GM12892 (cell line): ENCODE measurements at regions not wholly inside any gene's neighbourhood (a gene's known extent, or its start where the extent isn't known, plus 50 kb on each side); places are given as distances from the start of the nearest gene placed in this dataset.

Experiments used
- DNase-seq: peaks from one replicate; pipeline ENCODE4 v3.0.0; 2011; ENCODE audit not compliant: insufficient read length
- FAIRE-seq: peaks from 2 replicates; lab custom pipeline; 2011; peaks lifted over from hg19 to GRCh38; lab: Jason Lieb, UNC
- POLR2A ChIP-seq: IDR thresholded peaks from 2 replicates; pipeline ENCODE4 v1.6.1; 2011; ENCODE audit warnings: low read depth, low read length, control low read depth
- POLR2AphosphoS5 ChIP-seq: IDR thresholded peaks from 2 replicates; pipeline ENCODE4 v1.6.1; 2011; ENCODE audit warnings: low read depth, low read length, control low read depth
- TAF1 ChIP-seq: IDR thresholded peaks from 2 replicates; pipeline ENCODE4 v1.6.1; 2011; ENCODE audit warnings: low read depth, mild to moderate bottlenecking, control low read depth, low read length, borderline replicate concordance

- TF ChIP-seq TAF1 (no peak), POLR2AphosphoS5 (no peak)
- no peak for DNase-seq
- no peak for FAIRE-seq
These were observed 240.9 kb downstream of the HAUS1 start for GRCh38 chr18:46345181-46345465.

DNA sequence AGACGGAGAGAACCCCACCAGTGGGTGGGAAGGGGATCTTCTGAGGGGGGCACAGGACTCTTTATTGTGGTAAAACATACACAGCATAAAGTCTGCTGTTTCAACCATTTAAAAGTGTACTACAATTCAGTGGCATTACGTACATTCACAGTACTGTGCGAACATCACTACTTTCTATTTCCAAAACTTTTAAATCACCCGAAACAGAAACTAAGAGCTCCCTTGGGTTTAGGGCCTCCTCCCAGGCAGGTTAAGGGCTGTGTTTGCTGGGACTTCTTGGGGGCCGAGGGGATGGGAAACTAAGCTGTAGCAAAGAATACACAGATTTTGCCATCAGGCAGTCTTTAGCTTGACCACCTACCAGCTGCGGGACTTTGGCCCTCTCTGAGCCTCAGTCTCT, 242.0 kb downstream of the HAUS1 start:
- FAIRE-seq (no peak), DNase-seq (no peak)
- TF ChIP-seq POLR2A (no peak), POLR2AphosphoS5 (no peak), TAF1 (no peak)

- TF ChIP-seq TAF1: no peak
- FAIRE-seq (no peak), DNase-seq (no peak)
These were observed 242.9 kb downstream of the HAUS1 start for GRCh38 chr18:46346896-46347630.

GRCh38 chr18:46350598-46351159, 246.5 kb downstream of the HAUS1 start:
- DNase-seq (no peak), FAIRE-seq (no peak)

GRCh38 chr18:46352520-46353250, 248.5 kb downstream of the HAUS1 start:
- no peak for DNase-seq
- TF ChIP-seq POLR2A (no peak), TAF1 (no peak), POLR2AphosphoS5 (no peak)
- no peak for FAIRE-seq

More at GRCh38 chr18:46350598-46351159, 246.5 kb downstream of the HAUS1 start:
- TF ChIP-seq POLR2AphosphoS5: no peak
- TF ChIP-seq POLR2A: no peak
- no peak for TF ChIP-seq TAF1

DNA sequence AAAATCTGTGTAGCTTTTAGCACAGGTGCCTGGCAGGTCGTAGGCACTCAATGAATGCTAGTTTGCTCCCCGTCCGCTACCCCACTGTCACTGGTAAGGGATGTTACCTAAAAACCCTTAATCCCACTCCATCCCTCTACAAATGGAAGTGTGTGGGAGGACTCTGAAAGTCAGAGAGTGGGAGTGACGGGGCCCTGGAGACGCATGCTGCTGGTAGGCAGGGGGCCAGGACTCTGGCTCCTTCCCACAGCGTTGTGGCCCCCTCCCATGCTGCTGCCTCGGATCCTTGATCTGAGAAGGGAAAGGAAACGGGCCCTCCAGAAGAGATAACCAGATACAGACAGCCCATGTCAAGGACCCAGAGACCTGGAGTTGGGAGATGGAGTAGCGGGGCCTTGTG, 249.3 kb downstream of the HAUS1 start:
- no peak for TF ChIP-seq TAF1
- no peak for TF ChIP-seq POLR2AphosphoS5
- TF ChIP-seq POLR2A: no peak
- FAIRE-seq: no peak
- DNase-seq: no peak

- FAIRE-seq: no peak
These were observed 252.3 kb downstream of the HAUS1 start for GRCh38 chr18:46356278-46357033.

GRCh38 chr18:46360102-46360699, 256.0 kb downstream of the HAUS1 start:
- no peak for DNase-seq
- FAIRE-seq: no peak
- TF ChIP-seq TAF1 (no peak), POLR2A (no peak)

More at GRCh38 chr18:46356278-46357033, 252.3 kb downstream of the HAUS1 start:
- no peak for DNase-seq
- TF ChIP-seq TAF1: no peak
- TF ChIP-seq POLR2AphosphoS5: no peak

- DNase-seq (no peak), FAIRE-seq (no peak)
- no peak for TF ChIP-seq POLR2AphosphoS5
- TF ChIP-seq TAF1: no peak
These were observed 256.7 kb downstream of the HAUS1 start for GRCh38 chr18:46360866-46361265.

GRCh38 chr18:46362533-46362932, 258.3 kb downstream of the HAUS1 start:
- no peak for TF ChIP-seq POLR2A
- no peak for TF ChIP-seq POLR2AphosphoS5
- TF ChIP-seq TAF1: no peak
- no peak for FAIRE-seq
- DNase-seq: no peak

DNA sequence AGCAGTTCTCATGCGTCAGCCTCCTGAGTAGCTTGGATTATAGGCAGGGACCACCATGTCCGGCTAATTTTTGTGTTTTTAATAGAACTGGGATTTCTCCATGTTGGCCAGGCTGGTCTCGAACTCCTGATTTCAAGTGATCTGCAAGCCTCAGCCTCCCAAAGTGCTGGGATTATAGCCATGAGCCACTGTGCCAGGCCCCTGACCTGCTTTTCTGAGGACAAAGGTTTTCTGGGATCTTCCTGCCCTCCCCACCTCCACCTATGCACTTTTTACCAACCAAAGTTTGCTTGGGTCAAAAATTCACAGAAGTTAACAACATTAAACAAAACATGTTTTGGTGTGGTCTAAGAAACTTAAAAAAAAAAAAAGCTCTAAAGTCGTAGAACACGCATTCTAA, 259.9 kb downstream of the HAUS1 start:
- TF ChIP-seq TAF1: no peak
- no peak for TF ChIP-seq POLR2AphosphoS5
- no peak for TF ChIP-seq POLR2A
- no peak for DNase-seq
- FAIRE-seq: no peak
